ENCODE measurements at regions not wholly inside any gene's neighbourhood (a gene's known extent, or its start where the extent isn't known, plus 50 kb on each side); places are given as distances from the start of the nearest gene placed in this dataset.
A peak's percentile ranks its signal among the peaks of the same experiment; 100 is the strongest.
"Not testable (repeated sequence)": the region's sequence is repeated elsewhere in the genome, so short reads cannot be mapped to it uniquely, and the experiment has no call there.

- no peaks in the 10 kb centered on the region for H3K36me3 ChIP-seq (ENCODE audit: control insufficient read depth in 2 of 2, insufficient read depth in 1 of 2, low read length in 2 of 2)
- no peak overlapping the region for H3K27ac ChIP-seq (ENCODE audit: extremely low read depth, low read depth, low read length)
- H3K4me1 ChIP-seq (ENCODE audit: control insufficient read depth, insufficient read depth, low read length) = no peaks in the 10 kb centered on the region
- ChIA-PET CTCF (no interaction called here), POLR2A (no interaction called here)
- no peaks in the 10 kb centered on the region for H3K9me3 ChIP-seq (ENCODE audit: control insufficient read depth, insufficient read depth, low read depth, low read length)
- H3K4me3 ChIP-seq (ENCODE audit: low read depth, low read length) = no peak overlapping the region
- TF ChIP-seq ZFP41 (tag by site-specific recombination; IDR thresholded peaks at IDR 0.05; ENCODE audit: borderline replicate concordance) (no peak), REPIN1 (tag by site-specific recombination; IDR thresholded peaks at IDR 0.05; ENCODE audit: low read depth) (no peak), WT1 (tag by site-specific recombination; IDR thresholded peaks at IDR 0.05) (no peak), ZBTB1 (tag by site-specific recombination; IDR thresholded peaks at IDR 0.05) (no peak), YY1 (tag by site-specific recombination; IDR thresholded peaks at IDR 0.05) (no peak), PBX3 (CRISPR knock-in tag; IDR thresholded peaks at IDR 0.05) (no peak), TCF7L2 (IDR thresholded peaks at IDR 0.05; ENCODE audit: borderline replicate concordance, low read depth, low read length) (no peak), SP7 (tag by site-specific recombination; IDR thresholded peaks at IDR 0.05) (no peak), OSR2 (tag by site-specific recombination; IDR thresholded peaks at IDR 0.05) (no peak), ZNF785 (tag by site-specific recombination; IDR thresholded peaks at IDR 0.05) (no peak), ZSCAN23 (tag by site-specific recombination; IDR thresholded peaks at IDR 0.05) (no peak), ZNF274 (IDR thresholded peaks at IDR 0.05; ENCODE audit: low read length) (no peak), ZNF274 (tag by site-specific recombination; IDR thresholded peaks at IDR 0.05; ENCODE audit: borderline replicate concordance) (no peak), ZNF221 (tag by site-specific recombination; IDR thresholded peaks at IDR 0.05; ENCODE audit: borderline replicate concordance) (no peak), ZFP3 (tag by site-specific recombination; IDR thresholded peaks at IDR 0.05; ENCODE audit: low read depth) (no peak), KLF9 (tag by site-specific recombination; IDR thresholded peaks at IDR 0.05; ENCODE audit: low read depth) (no peak)
- TF ChIP-seq, protein P1, sequence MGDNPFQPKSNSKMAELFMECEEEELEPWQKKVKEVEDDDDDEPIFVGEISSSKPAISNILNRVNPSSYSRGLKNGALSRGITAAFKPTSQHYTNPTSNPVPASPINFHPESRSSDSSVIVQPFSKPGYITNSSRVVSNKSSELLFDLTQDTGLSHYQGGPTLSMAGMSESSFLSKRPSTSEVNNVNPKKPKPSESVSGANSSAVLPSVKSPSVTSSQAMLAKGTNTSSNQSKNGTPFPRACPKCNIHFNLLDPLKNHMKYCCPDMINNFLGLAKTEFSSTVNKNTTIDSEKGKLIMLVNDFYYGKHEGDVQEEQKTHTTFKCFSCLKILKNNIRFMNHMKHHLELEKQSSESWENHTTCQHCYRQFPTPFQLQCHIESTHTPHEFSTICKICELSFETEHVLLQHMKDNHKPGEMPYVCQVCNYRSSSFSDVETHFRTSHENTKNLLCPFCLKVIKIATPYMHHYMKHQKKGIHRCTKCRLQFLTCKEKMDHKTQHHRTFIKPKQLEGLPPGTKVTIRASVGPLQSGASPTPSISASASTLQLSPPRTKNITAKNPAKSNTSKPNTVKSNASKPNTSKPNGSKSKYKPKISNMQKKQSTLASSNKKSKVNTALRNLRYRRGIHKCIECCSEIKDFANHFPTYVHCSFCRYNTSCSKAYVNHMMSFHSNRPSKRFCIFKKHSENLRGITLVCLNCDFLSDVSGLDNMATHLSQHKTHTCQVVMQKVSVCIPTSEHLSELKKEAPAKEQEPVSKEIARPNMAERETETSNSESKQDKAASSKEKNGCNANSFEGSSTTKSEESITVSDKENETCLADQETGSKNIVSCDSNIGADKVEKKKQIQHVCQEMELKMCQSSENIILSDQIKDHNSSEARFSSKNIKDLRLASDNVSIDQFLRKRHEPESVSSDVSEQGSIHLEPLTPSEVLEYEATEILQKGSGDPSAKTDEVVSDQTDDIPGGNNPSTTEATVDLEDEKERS (tag by site-specific recombination; IDR thresholded peaks at IDR 0.05) = no peak
Observed at GRCh38 chr20:29349836-29350235, 1907.6 kb upstream of the DEFB115 start.

DNA sequence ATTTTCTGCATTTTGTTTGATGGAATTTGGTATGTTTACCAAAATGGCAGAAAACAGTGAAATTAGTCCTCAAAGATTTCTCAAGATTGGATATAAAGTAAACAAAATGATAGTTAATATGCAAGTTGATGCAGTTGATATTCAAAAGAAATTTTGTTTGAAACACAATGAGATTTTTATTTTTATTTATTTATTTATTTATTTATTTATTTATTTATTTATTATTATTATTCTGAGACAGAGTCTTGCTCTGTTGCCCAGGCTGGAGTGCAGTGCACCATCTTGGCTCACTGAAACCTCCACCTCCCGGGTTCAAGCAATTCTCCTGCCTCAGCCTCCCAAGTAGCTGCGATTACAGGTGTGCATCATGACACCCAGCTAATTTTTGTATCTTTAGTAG is 1881.5 kb upstream of the DEFB115 start:
- H3K9me3 ChIP-seq (ENCODE audit: control insufficient read depth, insufficient read depth, low read depth, low read length); H3K27ac ChIP-seq (ENCODE audit: extremely low read depth, low read depth, low read length); POLR2A ChIA-PET; H3K36me3 ChIP-seq (ENCODE audit: control insufficient read depth in 2 of 2, insufficient read depth in 1 of 2, low read length in 2 of 2); H3K4me3 ChIP-seq (ENCODE audit: low read depth, low read length); H3K4me1 ChIP-seq (ENCODE audit: control insufficient read depth, insufficient read depth, low read length); CTCF ChIA-PET: not testable (repeated sequence)
- TF ChIP-seq REST (tag by site-specific recombination; IDR thresholded peaks at IDR 0.05) (0 out of 2 replicates have a peak, but pooled peaks have one; percentile 25), ZNF140 (tag by site-specific recombination; IDR thresholded peaks at IDR 0.05) (0 out of 2 replicates have a peak, but pooled peaks have one; percentile 16), ZNF555 (tag by site-specific recombination; conservative IDR thresholded peaks at IDR 0.05) (peak; percentile 59), ZNF394 (tag by site-specific recombination; IDR thresholded peaks at IDR 0.05; ENCODE audit: borderline replicate concordance) (peak; percentile 73; the same call in 1 of the 2 replicates), ZBTB11 (tag by site-specific recombination; conservative IDR thresholded peaks at IDR 0.05; ENCODE audit: low read depth) (peak; percentile 48; the same call in 1 of the 2 replicates), ZBTB8A (tag by site-specific recombination; IDR thresholded peaks at IDR 0.05) (peak; percentile 42; the same call in 1 of the 2 replicates)
